C4-2B (cell line): ENCODE measurements at regions not wholly inside any gene's neighbourhood (a gene's known extent, or its start where the extent isn't known, plus 50 kb on each side); places are given as distances from the start of the nearest gene placed in this dataset.

Source experiments
- CTCF ChIP-seq: fragments of 450-650 bp; conservative IDR thresholded peaks from 2 replicates; pipeline ENCODE4 v1.5.1; 2017; ENCODE audit warnings: mild to moderate bottlenecking
- ZFX ChIP-seq: fragments of 450-650 bp; IDR thresholded peaks from 2 replicates; pipeline ENCODE4 v1.6.1; 2017

GRCh38 chr3:176628101-176628639 is 569.1 kb downstream of the TBL1XR1 start:
- TF ChIP-seq CTCF (no peak), ZFX (no peak)
